Stimulated activated naive CD4-positive, alpha-beta T cell (primary cell): ENCODE measurements at regions not wholly inside any gene's neighbourhood (a gene's known extent, or its start where the extent isn't known, plus 50 kb on each side); places are given as distances from the start of the nearest gene placed in this dataset.

ENCODE experiments used
- DNase-seq, 6 experiments: peaks; one replicate each; lab custom pipeline; 2025; lab: John Stamatoyannopoulos, UW

- no peak for DNase-seq
Measured at GRCh38 chr12:92359581-92360209, 214.0 kb upstream of the BTG1 start.

GRCh38 chr12:92357584-92358261 lies 212.1 kb upstream of the BTG1 start:
- no peak for DNase-seq

- DNase-seq: no peak
Measured at GRCh38 chr12:92356425-92356824, 210.8 kb upstream of the BTG1 start.

- no peak for DNase-seq
Measured at GRCh38 chr12:92349635-92350034, 204.0 kb upstream of the BTG1 start.

- DNase-seq: no peak
Measured at GRCh38 chr12:92342574-92342973, 196.9 kb upstream of the BTG1 start.

GRCh38 chr12:92341065-92341668 lies 195.5 kb upstream of the BTG1 start:
- peak in 1 of 6 experiments; percentile 12 for DNase-seq

- DNase-seq: peak in 1 of 6 experiments; percentile 23
Measured at GRCh38 chr12:92340441-92341064, 194.9 kb upstream of the BTG1 start.

- DNase-seq: no peak
Measured at GRCh38 chr12:92340003-92340402, 194.4 kb upstream of the BTG1 start.

- no peak for DNase-seq
Measured at GRCh38 chr12:92339198-92339821, 193.7 kb upstream of the BTG1 start.

- DNase-seq: no peak
Measured at GRCh38 chr12:92338671-92339070, 193.0 kb upstream of the BTG1 start.

GRCh38 chr12:92338102-92338501 lies 192.5 kb upstream of the BTG1 start:
- no peak for DNase-seq

GRCh38 chr12:92337128-92337527 lies 191.5 kb upstream of the BTG1 start:
- DNase-seq: no peak

GRCh38 chr12:92336641-92337040 lies 191.0 kb upstream of the BTG1 start:
- DNase-seq: no peak

GRCh38 chr12:92335831-92336230 lies 190.2 kb upstream of the BTG1 start:
- no peak for DNase-seq

- no peak for DNase-seq
Measured at GRCh38 chr12:92334552-92334951, 188.9 kb upstream of the BTG1 start.

- no peak for DNase-seq
Measured at GRCh38 chr12:92332552-92332951, 186.9 kb upstream of the BTG1 start.

- DNase-seq: no peak
Measured at GRCh38 chr12:92331383-92331782, 185.7 kb upstream of the BTG1 start.

GRCh38 chr12:92330654-92331053 lies 185.0 kb upstream of the BTG1 start:
- no peak for DNase-seq

GRCh38 chr12:92326877-92327276 lies 181.2 kb upstream of the BTG1 start:
- DNase-seq: no peak

- DNase-seq: no peak
Measured at GRCh38 chr12:92324849-92325500, 179.3 kb upstream of the BTG1 start.

GRCh38 chr12:92312463-92312964 lies 166.9 kb upstream of the BTG1 start:
- no peak for DNase-seq
